ENCODE measurements at regions not wholly inside any gene's neighbourhood (a gene's known extent, or its start where the extent isn't known, plus 50 kb on each side); places are given as distances from the start of the nearest gene placed in this dataset.

- Histone ChIP-seq H2AFZ (ENCODE audit: low read depth, low read length, severe bottlenecking) (no peak overlapping the region), H3K9ac (ENCODE audit: low read length) (no peak overlapping the region), H3K27ac (ENCODE audit: low read depth, low read length) (no peak overlapping the region), H3K36me3 (ENCODE audit: low read length) (no peaks in the 10 kb centered on the region), H3F3A (ENCODE audit: insufficient read depth) (no peaks in the 10 kb centered on the region), H3K4me3 (ENCODE audit: insufficient read depth, low read length, poor library complexity, severe bottlenecking) (no peak overlapping the region), H4K20me1 (ENCODE audit: low read depth, low read length) (no peaks in the 10 kb centered on the region), H3K9me3 (ENCODE audit: insufficient read depth, low read length) (no peaks in the 10 kb centered on the region), H3K4me2 (ENCODE audit: low read depth, low read length, poor library complexity, severe bottlenecking) (no peak overlapping the region), H3K27me3 (ENCODE audit: low read length) (no peaks in the 10 kb centered on the region), H3K79me2 (ENCODE audit: insufficient read depth, low read length) (no peaks in the 10 kb centered on the region), H3K9me2 (replicated peaks; ENCODE audit: insufficient read depth, low read length) (no peaks in the 10 kb centered on the region)
- TF ChIP-seq EZH2phosphoT487 (conservative IDR thresholded peaks at IDR 0.05; ENCODE audit: low read length) (no peak), CTCF (IDR thresholded peaks at IDR 0.05; ENCODE audit: insufficient read depth, low read length, poor library complexity, severe bottlenecking) (no peak)
Observed at GRCh38 chr10:121113385-121113696, 262.2 kb downstream of the WDR11 start.

GRCh38 chr10:121113911-121114310, 262.7 kb downstream of the WDR11 start:
- Histone ChIP-seq H3F3A (ENCODE audit: insufficient read depth) (no peaks in the 10 kb centered on the region), H3K79me2 (ENCODE audit: insufficient read depth, low read length) (no peaks in the 10 kb centered on the region), H4K20me1 (ENCODE audit: low read depth, low read length) (no peaks in the 10 kb centered on the region), H3K27ac (ENCODE audit: low read depth, low read length) (no peak overlapping the region), H3K27me3 (ENCODE audit: low read length) (no peaks in the 10 kb centered on the region), H3K4me2 (ENCODE audit: low read depth, low read length, poor library complexity, severe bottlenecking) (no peak overlapping the region), H2AFZ (ENCODE audit: low read depth, low read length, severe bottlenecking) (no peak overlapping the region), H3K4me3 (ENCODE audit: insufficient read depth, low read length, poor library complexity, severe bottlenecking) (no peak overlapping the region), H3K9me3 (ENCODE audit: insufficient read depth, low read length) (no peaks in the 10 kb centered on the region), H3K9me2 (replicated peaks; ENCODE audit: insufficient read depth, low read length) (no peaks in the 10 kb centered on the region), H3K36me3 (ENCODE audit: low read length) (no peaks in the 10 kb centered on the region), H3K9ac (ENCODE audit: low read length) (no peak overlapping the region)
- TF ChIP-seq EZH2phosphoT487 (conservative IDR thresholded peaks at IDR 0.05; ENCODE audit: low read length) (no peak), CTCF (IDR thresholded peaks at IDR 0.05; ENCODE audit: insufficient read depth, low read length, poor library complexity, severe bottlenecking) (no peak)

- H3F3A ChIP-seq (ENCODE audit: insufficient read depth) = no peaks in the 10 kb centered on the region
- H3K79me2 ChIP-seq (ENCODE audit: insufficient read depth, low read length) = no peaks in the 10 kb centered on the region
- H3K4me2 ChIP-seq (ENCODE audit: low read depth, low read length, poor library complexity, severe bottlenecking) = no peak overlapping the region
- H3K9me2 ChIP-seq (replicated peaks; ENCODE audit: insufficient read depth, low read length) = no peaks in the 10 kb centered on the region
- no peak overlapping the region for H3K9ac ChIP-seq (ENCODE audit: low read length)
- no peak overlapping the region for H3K27ac ChIP-seq (ENCODE audit: low read depth, low read length)
- H2AFZ ChIP-seq (ENCODE audit: low read depth, low read length, severe bottlenecking) = no peak overlapping the region
- H3K9me3 ChIP-seq (ENCODE audit: insufficient read depth, low read length) = no peaks in the 10 kb centered on the region
- no peaks in the 10 kb centered on the region for H4K20me1 ChIP-seq (ENCODE audit: low read depth, low read length)
- H3K36me3 ChIP-seq (ENCODE audit: low read length) = no peaks in the 10 kb centered on the region
- no peaks in the 10 kb centered on the region for H3K27me3 ChIP-seq (ENCODE audit: low read length)
- H3K4me3 ChIP-seq (ENCODE audit: insufficient read depth, low read length, poor library complexity, severe bottlenecking) = no peak overlapping the region
- TF ChIP-seq EZH2phosphoT487 (conservative IDR thresholded peaks at IDR 0.05; ENCODE audit: low read length) (no peak), CTCF (IDR thresholded peaks at IDR 0.05; ENCODE audit: insufficient read depth, low read length, poor library complexity, severe bottlenecking) (no peak)
Observed at GRCh38 chr10:121115154-121115553, 264.0 kb downstream of the WDR11 start.

- H3K27me3 ChIP-seq (ENCODE audit: low read length) = no peaks in the 10 kb centered on the region
- no peak overlapping the region for H3K4me3 ChIP-seq (ENCODE audit: insufficient read depth, low read length, poor library complexity, severe bottlenecking)
- no peak for TF ChIP-seq CTCF (IDR thresholded peaks at IDR 0.05; ENCODE audit: insufficient read depth, low read length, poor library complexity, severe bottlenecking)
- H3K27ac ChIP-seq (ENCODE audit: low read depth, low read length) = no peak overlapping the region
- H2AFZ ChIP-seq (ENCODE audit: low read depth, low read length, severe bottlenecking) = no peak overlapping the region
- H3K9ac ChIP-seq (ENCODE audit: low read length) = no peak overlapping the region
- H3F3A ChIP-seq (ENCODE audit: insufficient read depth) = no peaks in the 10 kb centered on the region
- H3K9me2 ChIP-seq (replicated peaks; ENCODE audit: insufficient read depth, low read length) = no peaks in the 10 kb centered on the region
- H3K9me3 ChIP-seq (ENCODE audit: insufficient read depth, low read length) = no peaks in the 10 kb centered on the region
- no peaks in the 10 kb centered on the region for H3K36me3 ChIP-seq (ENCODE audit: low read length)
- H4K20me1 ChIP-seq (ENCODE audit: low read depth, low read length) = no peaks in the 10 kb centered on the region
- no peak overlapping the region for H3K4me2 ChIP-seq (ENCODE audit: low read depth, low read length, poor library complexity, severe bottlenecking)
- no peaks in the 10 kb centered on the region for H3K79me2 ChIP-seq (ENCODE audit: insufficient read depth, low read length)
Observed at GRCh38 chr10:121121462-121121861, 270.3 kb downstream of the WDR11 start.
